GM23338 (cell line): ENCODE measurements at regions not wholly inside any gene's neighbourhood (a gene's known extent, or its start where the extent isn't known, plus 50 kb on each side); places are given as distances from the start of the nearest gene placed in this dataset.

Experiments used
- ATAC-seq: fragments of 200-7000 bp; cut with Tn5 transposase; 3 replicates; pipeline ENCODE4 v1.9.1; 2020
- DNase-seq: peaks from one replicate; pipeline ENCODE4 v3.0.0-alpha.2; 2015; ENCODE audit warnings: low spot score
- H2AFZ ChIP-seq: fragments of 200-600 bp; sonication (generic); 2 replicates; pipeline ENCODE4 v1.8.0; 2016; ENCODE audit warnings: antibody characterized with exemption, mild to moderate bottlenecking, moderate library complexity
- H3F3A ChIP-seq: fragments of 200-600 bp; sonication (generic); replicated peaks from 2 replicates; pipeline ENCODE4 v1.8.0; 2017; ENCODE audit warnings: antibody characterized with exemption, mixed run types, low read depth
- H3K27ac ChIP-seq: fragments of 200-600 bp; sonication (generic); 2 replicates; pipeline ENCODE4 v1.6.1; 2016; ENCODE audit warnings: low read depth
- H3K27me3 ChIP-seq: fragments of 200-600 bp; sonication (generic); 2 replicates; pipeline ENCODE4 v1.8.0; 2016; ENCODE audit warnings: mild to moderate bottlenecking, mixed run types, moderate library complexity; ENCODE audit not compliant: insufficient read depth
- H3K36me3 ChIP-seq: fragments of 200-600 bp; sonication (generic); 2 replicates; pipeline ENCODE4 v1.8.0; 2016; ENCODE audit warnings: mild to moderate bottlenecking; ENCODE audit not compliant: insufficient read depth
- H3K4me1 ChIP-seq: fragments of 200-600 bp; sonication (generic); 2 replicates; pipeline ENCODE4 v1.8.0; 2016; ENCODE audit warnings: mild to moderate bottlenecking, moderate library complexity; ENCODE audit not compliant: insufficient read depth
- H3K4me2 ChIP-seq: fragments of 200-600 bp; sonication (generic); 2 replicates; pipeline ENCODE4 v1.7.1; 2017; ENCODE audit warnings: mixed run types
- H3K4me3 ChIP-seq: fragments of 200-600 bp; sonication (generic); 2 replicates; pipeline ENCODE4 v1.6.1; 2016; ENCODE audit warnings: mixed run types
- H3K79me2 ChIP-seq: fragments of 200-600 bp; sonication (generic); replicated peaks from 2 replicates; pipeline ENCODE4 v1.8.0; 2017; ENCODE audit warnings: mild to moderate bottlenecking; ENCODE audit not compliant: insufficient read depth
- H3K9me2 ChIP-seq: fragments of 200-600 bp; sonication (generic); 2 replicates; pipeline ENCODE4 v1.8.0; 2017; ENCODE audit not compliant: insufficient read depth
- H4K20me1 ChIP-seq: fragments of 200-600 bp; sonication (generic); replicated peaks from 2 replicates; pipeline ENCODE4 v1.8.0; 2017; ENCODE audit warnings: mild to moderate bottlenecking; ENCODE audit not compliant: insufficient read depth
- H3K27ac Mint-ChIP-seq: 2 replicates; pipeline ENCODE4 v1.8.0; 2020; ENCODE audit warnings: inconsistent platforms, mild to moderate bottlenecking, moderate library complexity, mixed read lengths
- H3K27me3 Mint-ChIP-seq: 3 replicates; pipeline ENCODE4 v1.8.0; 2022; ENCODE audit warnings: low read depth, mild to moderate bottlenecking, moderate library complexity, mixed read lengths, inconsistent platforms; ENCODE audit not compliant: insufficient read depth, poor library complexity
- H3K36me3 Mint-ChIP-seq: 3 replicates; pipeline ENCODE4 v1.8.0; 2021; ENCODE audit warnings: low read depth, mild to moderate bottlenecking, inconsistent platforms, moderate library complexity, mixed read lengths
- H3K4me1 Mint-ChIP-seq: 3 replicates; pipeline ENCODE4 v1.8.0; 2020; ENCODE audit warnings: mild to moderate bottlenecking, inconsistent platforms, mixed read lengths
- H3K4me3 Mint-ChIP-seq: 3 replicates; pipeline ENCODE4 v1.8.0; 2021; ENCODE audit warnings: moderate library complexity, mild to moderate bottlenecking, inconsistent platforms, mixed read lengths
- H3K9me3 Mint-ChIP-seq: 3 replicates; pipeline ENCODE4 v1.8.0; 2020; ENCODE audit warnings: moderate library complexity, mild to moderate bottlenecking, inconsistent platforms, mixed read lengths
- CREB1 ChIP-seq: fragments of 250-450 bp; sonication (Bioruptor Pico); IDR thresholded peaks from 2 replicates; pipeline ENCODE4 v1.5.0; 2020; ENCODE audit warnings: low read depth, mild to moderate bottlenecking, moderate library complexity
- CTCF ChIP-seq, 2 experiments: fragments of 200-600 bp in 1 of 2; sonication (generic) in 1 of 2; conservative IDR thresholded peaks; 2 replicates each; pipeline versions ENCODE4 v1.5.1 to v1.6.1; 2016 to 2017; ENCODE audit warnings: antibody characterized with exemption in 2 of 2, low read depth in 2 of 2, mild to moderate bottlenecking in 2 of 2, moderate library complexity in 1 of 2
- ETS1 ChIP-seq: IDR thresholded peaks from 2 replicates; pipeline ENCODE4 v1.6.1; 2016; ENCODE audit warnings: antibody characterized with exemption
- EZH2 ChIP-seq: fragments of 200-600 bp; sonication (generic); IDR thresholded peaks from one replicate; pipeline ENCODE4 v1.8.0; 2017; ENCODE audit warnings: antibody characterized with exemption, mild to moderate bottlenecking, low read depth; ENCODE audit not compliant: unreplicated experiment
- EZH2phosphoT487 ChIP-seq: fragments of 200-600 bp; sonication (generic); IDR thresholded peaks from one replicate; pipeline ENCODE4 v1.8.1; 2018; ENCODE audit warnings: antibody characterized with exemption; ENCODE audit not compliant: unreplicated experiment
- JUNB ChIP-seq: IDR thresholded peaks from one replicate; pipeline ENCODE4 v1.6.1; 2016; ENCODE audit warnings: antibody characterized with exemption; ENCODE audit not compliant: unreplicated experiment
- NANOG ChIP-seq: IDR thresholded peaks from 2 replicates; pipeline ENCODE4 v1.6.1; 2016; ENCODE audit warnings: antibody characterized with exemption, borderline replicate concordance
- POLR2AphosphoS5 ChIP-seq: IDR thresholded peaks from 2 replicates; pipeline ENCODE4 v1.6.1; 2016; ENCODE audit warnings: antibody characterized with exemption, low read depth
- REST ChIP-seq: IDR thresholded peaks from one replicate; pipeline ENCODE4 v1.6.1; 2018; ENCODE audit warnings: antibody characterized with exemption; ENCODE audit not compliant: unreplicated experiment
- STAT1 ChIP-seq: IDR thresholded peaks from one replicate; pipeline ENCODE4 v1.6.1; 2016; ENCODE audit warnings: antibody characterized with exemption; ENCODE audit not compliant: unreplicated experiment
- ZNF114 ChIP-seq: fragments of 250-450 bp; sonication (Bioruptor Pico); IDR thresholded peaks from 2 replicates; pipeline ENCODE4 v1.5.0; 2020; ENCODE audit warnings: mild to moderate bottlenecking, moderate library complexity
- ZNF331 ChIP-seq: fragments of 250-450 bp; sonication (Bioruptor Pico); IDR thresholded peaks from 2 replicates; pipeline ENCODE4 v1.5.0; 2020; ENCODE audit warnings: low read depth, mild to moderate bottlenecking, moderate library complexity
- ZNF462 ChIP-seq: fragments of 250-450 bp; sonication (Bioruptor Pico); IDR thresholded peaks from 2 replicates; pipeline ENCODE4 v1.5.0; 2020; ENCODE audit warnings: mild to moderate bottlenecking, moderate library complexity

GRCh38 chr14:98808494-98809407 lies 463.2 kb downstream of the BCL11B start:
- H3K4me3 ChIP-seq: no peak overlapping the region
- no peak overlapping the region for H3K4me2 ChIP-seq
- DNase-seq (no peak), ATAC-seq (no peak)
- no peaks in the 10 kb centered on the region for H4K20me1 ChIP-seq
- no peak overlapping the region for H3K27ac ChIP-seq
- TF ChIP-seq EZH2: no peak
- no peak for TF ChIP-seq ZNF114 (CRISPR knock-in tag)
- no peak for TF ChIP-seq REST
- no peak for TF ChIP-seq JUNB
- no peak for TF ChIP-seq EZH2phosphoT487
- no peak for TF ChIP-seq STAT1
- no peak for TF ChIP-seq ZNF331
- no peak for TF ChIP-seq CREB1
- no peak for TF ChIP-seq CTCF (conservative IDR thresholded peaks at IDR 0.05; ENCODE audit: low read depth in 2 of 2)
- TF ChIP-seq ZNF462 (CRISPR knock-in tag): no peak
- no peak for TF ChIP-seq POLR2AphosphoS5
- TF ChIP-seq NANOG: no peak
- no peak for TF ChIP-seq ETS1
- H3K27me3 Mint-ChIP-seq: peaks cover 10% of the 10 kb centered on the region
- H3K79me2 ChIP-seq: no peaks in the 10 kb centered on the region
- H3K27ac Mint-ChIP-seq: no peak overlapping the region
- H3K4me1 ChIP-seq: peaks cover 11% of the 10 kb centered on the region
- no peaks in the 10 kb centered on the region for H3K27me3 ChIP-seq
- H3F3A ChIP-seq: no peaks in the 10 kb centered on the region
- no peaks in the 10 kb centered on the region for H3K36me3 Mint-ChIP-seq
- H2AFZ ChIP-seq: peak overlapping the region; percentile 23; the same call in 1 of the 2 replicates
- 0 out of 3 replicates have a peak, but pooled peaks cover 3% of the 10 kb centered on the region for H3K9me3 Mint-ChIP-seq
- H3K36me3 ChIP-seq: no peaks in the 10 kb centered on the region
- peaks cover 10% of the 10 kb centered on the region for H3K4me1 Mint-ChIP-seq
- peaks cover 3% of the 10 kb centered on the region; the same call in 1 of the 2 replicates for H3K9me2 ChIP-seq
- H3K4me3 Mint-ChIP-seq: no peak overlapping the region
